GM12865 (cell line): ENCODE measurements at regions not wholly inside any gene's neighbourhood (a gene's known extent, or its start where the extent isn't known, plus 50 kb on each side); places are given as distances from the start of the nearest gene placed in this dataset.

Experiments
- DNase-seq: peaks from one replicate; pipeline ENCODE4 v3.0.0; 2010; ENCODE audit warnings: low read depth
- H3K4me3 ChIP-seq: 2 replicates; pipeline ENCODE4 v1.5.1; 2011; ENCODE audit warnings: mild to moderate bottlenecking, low read depth, low read length, control low read depth
- TF ChIP-seq, protein P1 (sequence below): IDR thresholded peaks from 2 replicates; pipeline ENCODE4 v1.5.1; 2011; ENCODE audit warnings: low read length, control low read depth, low read depth, inconsistent platforms; ENCODE audit not compliant: insufficient read depth; ENCODE audit errors: missing control alignments

DNA sequence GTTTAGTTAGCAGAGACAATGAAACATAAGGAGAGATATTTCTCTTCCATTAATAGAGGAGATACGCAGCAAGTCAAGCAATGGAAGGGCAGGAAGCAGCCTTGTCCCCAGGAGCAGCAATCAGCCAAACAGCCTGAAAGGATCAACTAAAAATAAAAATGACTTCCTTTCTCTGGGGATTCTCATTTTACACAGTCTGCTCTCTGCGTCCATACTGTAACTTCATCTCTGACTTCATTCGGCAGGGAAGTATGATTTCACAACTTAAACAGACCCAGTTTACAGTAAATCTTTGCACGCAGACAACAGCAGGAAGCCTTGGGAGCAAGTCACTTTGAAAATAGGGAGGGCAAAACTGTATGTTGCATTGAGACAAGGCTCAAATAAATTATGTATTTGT is 826.7 kb downstream of the DIAPH3 start:
- TF ChIP-seq, protein P1, sequence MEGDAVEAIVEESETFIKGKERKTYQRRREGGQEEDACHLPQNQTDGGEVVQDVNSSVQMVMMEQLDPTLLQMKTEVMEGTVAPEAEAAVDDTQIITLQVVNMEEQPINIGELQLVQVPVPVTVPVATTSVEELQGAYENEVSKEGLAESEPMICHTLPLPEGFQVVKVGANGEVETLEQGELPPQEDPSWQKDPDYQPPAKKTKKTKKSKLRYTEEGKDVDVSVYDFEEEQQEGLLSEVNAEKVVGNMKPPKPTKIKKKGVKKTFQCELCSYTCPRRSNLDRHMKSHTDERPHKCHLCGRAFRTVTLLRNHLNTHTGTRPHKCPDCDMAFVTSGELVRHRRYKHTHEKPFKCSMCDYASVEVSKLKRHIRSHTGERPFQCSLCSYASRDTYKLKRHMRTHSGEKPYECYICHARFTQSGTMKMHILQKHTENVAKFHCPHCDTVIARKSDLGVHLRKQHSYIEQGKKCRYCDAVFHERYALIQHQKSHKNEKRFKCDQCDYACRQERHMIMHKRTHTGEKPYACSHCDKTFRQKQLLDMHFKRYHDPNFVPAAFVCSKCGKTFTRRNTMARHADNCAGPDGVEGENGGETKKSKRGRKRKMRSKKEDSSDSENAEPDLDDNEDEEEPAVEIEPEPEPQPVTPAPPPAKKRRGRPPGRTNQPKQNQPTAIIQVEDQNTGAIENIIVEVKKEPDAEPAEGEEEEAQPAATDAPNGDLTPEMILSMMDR: no peak
- no peak overlapping the region for H3K4me3 ChIP-seq
- no peak for DNase-seq

DNA sequence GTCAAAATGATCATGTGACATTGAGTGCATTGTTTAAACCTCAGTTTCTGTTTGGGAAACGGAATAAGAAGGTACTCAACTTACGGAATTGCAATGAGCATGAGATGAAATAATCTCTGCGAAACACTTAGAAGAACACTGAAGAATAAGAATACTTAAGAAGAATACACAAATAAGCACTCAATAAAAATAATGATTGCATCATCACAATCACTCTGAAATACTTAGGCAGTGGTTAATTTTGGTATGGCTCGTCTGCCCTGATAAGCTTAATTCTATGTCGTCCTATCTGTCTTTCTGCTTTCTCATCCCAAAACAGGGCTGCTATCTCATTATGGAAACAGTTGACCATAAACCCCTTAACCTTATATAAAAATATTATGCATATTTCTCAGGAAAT is 823.6 kb downstream of the DIAPH3 start:
- TF ChIP-seq, protein P1: no peak

DNA sequence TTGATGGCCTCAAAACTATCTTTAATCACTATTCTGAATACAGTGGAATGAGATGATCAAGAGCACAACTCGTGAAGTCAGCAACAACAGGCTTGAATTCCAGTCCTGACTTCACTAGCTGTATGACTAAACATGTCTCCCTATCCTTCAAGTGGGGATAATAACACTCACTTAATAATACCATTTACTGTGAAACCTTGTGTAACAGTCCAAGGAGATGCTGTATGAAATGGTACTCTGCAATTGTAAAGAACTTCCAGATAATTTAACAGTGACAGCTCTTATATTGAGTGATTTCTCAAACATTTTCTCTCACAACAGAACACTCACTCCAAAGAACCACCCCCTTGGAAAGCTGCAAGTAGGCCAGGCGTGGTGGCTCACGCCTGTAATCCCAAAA is 823.1 kb downstream of the DIAPH3 start:
- H3K4me3 ChIP-seq: no peak overlapping the region
- DNase-seq: no peak
- TF ChIP-seq, protein P1: no peak

More for the DNA sequence above, 823.6 kb downstream of the DIAPH3 start:
- DNase-seq: no peak
- H3K4me3 ChIP-seq: no peak overlapping the region

DNA sequence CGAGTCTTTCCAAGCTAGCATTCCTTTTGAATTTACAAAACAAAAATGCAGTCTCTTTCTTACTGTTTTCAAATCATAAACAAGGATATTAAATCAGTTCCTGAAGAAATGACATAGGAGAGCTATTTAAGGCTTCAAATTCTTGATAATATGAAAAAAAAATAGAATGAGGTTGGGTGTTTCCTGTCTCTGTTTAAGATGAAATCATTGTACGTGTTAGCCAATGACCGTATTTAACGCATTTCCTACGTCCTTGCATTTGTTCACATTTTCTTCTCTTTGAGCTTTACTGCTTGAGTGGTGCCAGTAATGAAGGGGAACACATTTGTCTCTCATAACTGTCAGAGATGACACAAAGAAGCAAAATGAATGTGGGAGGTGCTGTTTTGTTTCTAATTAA is 821.3 kb downstream of the DIAPH3 start:
- TF ChIP-seq, protein P1: no peak
- H3K4me3 ChIP-seq: no peak overlapping the region
- no peak for DNase-seq

DNA sequence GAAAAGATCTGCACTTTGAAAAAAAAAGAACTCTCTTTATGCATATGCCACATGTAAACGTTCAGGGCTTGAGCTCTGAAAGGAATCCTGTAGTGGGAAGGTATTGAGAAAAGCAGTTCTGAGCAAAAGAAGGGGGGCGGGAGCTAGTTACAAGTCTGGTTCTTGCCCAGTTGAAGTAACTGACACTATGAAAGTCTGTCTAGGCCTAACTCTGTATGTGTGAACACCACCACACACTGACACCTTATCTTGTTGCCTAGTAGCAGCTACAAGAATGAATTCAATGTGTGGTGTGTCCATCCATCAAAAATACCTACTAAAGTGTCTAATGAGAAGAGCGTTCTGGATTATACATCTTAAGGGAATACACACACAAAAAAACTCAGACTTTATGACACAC is 820.6 kb downstream of the DIAPH3 start:
- TF ChIP-seq, protein P1: no peak

DNA sequence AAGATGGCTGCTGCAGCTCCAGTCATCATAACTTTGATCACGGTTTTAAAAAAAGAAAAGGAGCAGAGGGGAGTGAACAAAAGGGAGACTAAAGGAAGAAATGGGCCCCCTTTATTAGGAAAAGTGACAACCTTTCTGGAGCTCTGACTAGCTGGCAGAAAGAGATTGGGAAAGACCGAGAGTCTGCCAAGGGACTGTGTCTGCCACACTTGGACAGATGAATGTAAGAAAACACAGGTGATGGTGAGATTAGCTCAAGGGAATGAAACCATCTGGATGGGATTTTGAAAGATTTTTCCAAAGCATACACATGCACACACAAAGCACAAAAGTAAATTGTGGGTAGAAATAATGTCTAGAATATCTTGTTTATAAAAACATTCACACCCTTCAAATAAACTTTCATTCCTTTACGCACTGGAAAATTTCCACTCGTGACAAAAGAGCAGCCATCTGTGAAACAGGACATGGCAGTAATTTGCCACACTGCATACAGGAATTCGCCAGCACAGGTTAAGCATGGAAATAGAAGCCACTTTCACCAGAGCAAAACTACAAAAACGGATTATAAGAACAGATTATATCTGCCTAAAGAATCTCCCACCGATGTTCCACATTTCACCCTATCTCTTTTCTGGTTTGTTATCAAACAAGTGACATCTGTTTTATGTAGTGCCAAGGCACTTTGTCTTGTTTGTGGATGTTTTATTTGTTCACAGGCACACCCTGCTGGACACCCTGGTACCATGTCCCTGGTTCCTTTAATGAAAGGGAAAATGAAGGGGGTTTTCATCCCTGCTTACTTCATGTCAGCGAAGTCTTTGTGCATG is 819.5 kb downstream of the DIAPH3 start:
- DNase-seq: no peak
- TF ChIP-seq, protein P1: no peak

More for the DNA sequence above, 820.6 kb downstream of the DIAPH3 start:
- H3K4me3 ChIP-seq: no peak overlapping the region
- DNase-seq: no peak

DNA sequence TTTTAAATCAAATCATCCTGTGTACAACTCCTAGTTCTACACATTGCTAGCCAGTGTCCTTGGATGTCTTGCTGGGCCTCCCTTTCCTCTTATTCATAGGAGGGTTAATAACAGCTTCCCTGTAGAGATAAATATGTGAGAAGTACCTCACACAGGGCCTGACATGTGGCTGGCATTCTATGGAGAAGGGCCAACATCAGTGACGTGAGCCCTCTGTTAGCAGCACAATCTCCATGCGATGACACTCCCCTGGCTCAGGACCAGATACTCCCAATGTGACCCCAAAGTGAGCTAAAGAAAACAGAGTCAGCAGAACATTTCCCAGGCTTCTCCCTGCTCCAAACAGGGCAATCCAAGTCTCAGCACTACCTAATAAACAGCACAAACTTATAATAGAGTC is 818.4 kb downstream of the DIAPH3 start:
- no peak for DNase-seq
- TF ChIP-seq, protein P1: no peak
- H3K4me3 ChIP-seq: no peak overlapping the region

More for the DNA sequence above, 819.5 kb downstream of the DIAPH3 start:
- H3K4me3 ChIP-seq: no peak overlapping the region
